GM12878 (cell line): ENCODE measurements at regions not wholly inside any gene's neighbourhood (a gene's known extent, or its start where the extent isn't known, plus 50 kb on each side); places are given as distances from the start of the nearest gene placed in this dataset.

Source experiments
- NR2F1 ChIP-seq: fragments of 450-650 bp; conservative IDR thresholded peaks from 2 replicates; pipeline ENCODE4 v1.6.1; 2017; ENCODE audit warnings: mild to moderate bottlenecking
- RELA ChIP-seq: fragments of 450-650 bp; IDR thresholded peaks from 2 replicates; pipeline ENCODE4 v1.8.0; 2014; ENCODE audit warnings: borderline replicate concordance; ENCODE audit not compliant: partially characterized antibody
- STAT3 ChIP-seq: IDR thresholded peaks from 2 replicates; pipeline ENCODE4 v1.6.1; 2011; ENCODE audit warnings: low read depth, low read length, improper control_type of control experiment
- ZNF622 ChIP-seq: fragments of 450-650 bp; IDR thresholded peaks from 2 replicates; pipeline ENCODE4 v1.6.1; 2017; ENCODE audit warnings: mild to moderate bottlenecking, inconsistent platforms
- TF ChIP-seq, protein P1 (sequence below): fragments of 150-350 bp; IDR thresholded peaks from 2 replicates; pipeline ENCODE4 v1.6.1; 2014; ENCODE audit warnings: mild to moderate bottlenecking, low read depth, low read length
- TF ChIP-seq, protein P2 (sequence below): IDR thresholded peaks from 2 replicates; pipeline ENCODE4 v1.6.1; 2012; ENCODE audit warnings: low read depth, low read length, improper control_type of control experiment
- TF ChIP-seq, protein P3 (sequence below): fragments of 450-650 bp; IDR thresholded peaks from 2 replicates; pipeline ENCODE4 v1.6.1; 2017; ENCODE audit warnings: antibody characterized with exemption, mild to moderate bottlenecking, moderate library complexity

DNA sequence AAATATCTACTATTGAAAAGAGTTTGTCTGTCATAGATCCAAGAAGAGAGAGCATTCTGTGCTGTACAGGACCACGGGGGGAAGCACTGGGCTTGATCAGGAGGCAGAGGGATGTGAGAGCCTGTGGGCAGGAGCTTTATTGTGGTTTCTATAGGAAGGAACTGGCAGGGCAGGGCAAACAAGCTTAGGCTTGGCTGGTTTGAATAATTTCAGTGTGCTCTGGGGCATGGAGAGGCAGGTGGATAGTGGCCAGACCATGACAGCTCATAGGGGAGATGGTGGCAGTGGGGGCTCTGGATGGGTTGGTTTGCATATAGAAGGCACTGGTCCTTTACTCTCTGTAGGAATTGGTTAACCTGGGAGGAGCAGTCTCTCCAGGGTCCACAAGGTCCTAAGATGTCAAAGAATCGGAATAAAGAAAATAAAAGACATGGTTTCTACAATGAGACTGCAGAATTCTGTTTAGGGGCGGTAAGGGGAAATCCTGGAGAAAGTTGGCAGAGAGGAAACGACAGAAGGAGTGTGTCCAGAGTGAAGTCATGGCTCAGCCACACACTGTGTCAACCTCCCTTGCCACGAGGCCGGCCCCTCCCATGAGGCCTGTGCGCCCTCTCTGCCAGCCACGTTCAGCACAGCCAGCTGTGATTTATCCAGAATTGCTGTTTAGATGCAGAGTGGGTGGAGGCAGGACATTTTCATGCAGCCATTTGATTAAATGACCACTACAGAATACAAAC is 81.7 kb upstream of the PGBD5 start (continued):
- TF ChIP-seq, protein P1, sequence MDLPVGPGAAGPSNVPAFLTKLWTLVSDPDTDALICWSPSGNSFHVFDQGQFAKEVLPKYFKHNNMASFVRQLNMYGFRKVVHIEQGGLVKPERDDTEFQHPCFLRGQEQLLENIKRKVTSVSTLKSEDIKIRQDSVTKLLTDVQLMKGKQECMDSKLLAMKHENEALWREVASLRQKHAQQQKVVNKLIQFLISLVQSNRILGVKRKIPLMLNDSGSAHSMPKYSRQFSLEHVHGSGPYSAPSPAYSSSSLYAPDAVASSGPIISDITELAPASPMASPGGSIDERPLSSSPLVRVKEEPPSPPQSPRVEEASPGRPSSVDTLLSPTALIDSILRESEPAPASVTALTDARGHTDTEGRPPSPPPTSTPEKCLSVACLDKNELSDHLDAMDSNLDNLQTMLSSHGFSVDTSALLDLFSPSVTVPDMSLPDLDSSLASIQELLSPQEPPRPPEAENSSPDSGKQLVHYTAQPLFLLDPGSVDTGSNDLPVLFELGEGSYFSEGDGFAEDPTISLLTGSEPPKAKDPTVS: no peak
- TF ChIP-seq, protein P2, sequence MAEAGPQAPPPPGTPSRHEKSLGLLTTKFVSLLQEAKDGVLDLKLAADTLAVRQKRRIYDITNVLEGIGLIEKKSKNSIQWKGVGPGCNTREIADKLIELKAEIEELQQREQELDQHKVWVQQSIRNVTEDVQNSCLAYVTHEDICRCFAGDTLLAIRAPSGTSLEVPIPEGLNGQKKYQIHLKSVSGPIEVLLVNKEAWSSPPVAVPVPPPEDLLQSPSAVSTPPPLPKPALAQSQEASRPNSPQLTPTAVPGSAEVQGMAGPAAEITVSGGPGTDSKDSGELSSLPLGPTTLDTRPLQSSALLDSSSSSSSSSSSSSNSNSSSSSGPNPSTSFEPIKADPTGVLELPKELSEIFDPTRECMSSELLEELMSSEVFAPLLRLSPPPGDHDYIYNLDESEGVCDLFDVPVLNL: no peak
- no peak for TF ChIP-seq NR2F1
- TF ChIP-seq, protein P3, sequence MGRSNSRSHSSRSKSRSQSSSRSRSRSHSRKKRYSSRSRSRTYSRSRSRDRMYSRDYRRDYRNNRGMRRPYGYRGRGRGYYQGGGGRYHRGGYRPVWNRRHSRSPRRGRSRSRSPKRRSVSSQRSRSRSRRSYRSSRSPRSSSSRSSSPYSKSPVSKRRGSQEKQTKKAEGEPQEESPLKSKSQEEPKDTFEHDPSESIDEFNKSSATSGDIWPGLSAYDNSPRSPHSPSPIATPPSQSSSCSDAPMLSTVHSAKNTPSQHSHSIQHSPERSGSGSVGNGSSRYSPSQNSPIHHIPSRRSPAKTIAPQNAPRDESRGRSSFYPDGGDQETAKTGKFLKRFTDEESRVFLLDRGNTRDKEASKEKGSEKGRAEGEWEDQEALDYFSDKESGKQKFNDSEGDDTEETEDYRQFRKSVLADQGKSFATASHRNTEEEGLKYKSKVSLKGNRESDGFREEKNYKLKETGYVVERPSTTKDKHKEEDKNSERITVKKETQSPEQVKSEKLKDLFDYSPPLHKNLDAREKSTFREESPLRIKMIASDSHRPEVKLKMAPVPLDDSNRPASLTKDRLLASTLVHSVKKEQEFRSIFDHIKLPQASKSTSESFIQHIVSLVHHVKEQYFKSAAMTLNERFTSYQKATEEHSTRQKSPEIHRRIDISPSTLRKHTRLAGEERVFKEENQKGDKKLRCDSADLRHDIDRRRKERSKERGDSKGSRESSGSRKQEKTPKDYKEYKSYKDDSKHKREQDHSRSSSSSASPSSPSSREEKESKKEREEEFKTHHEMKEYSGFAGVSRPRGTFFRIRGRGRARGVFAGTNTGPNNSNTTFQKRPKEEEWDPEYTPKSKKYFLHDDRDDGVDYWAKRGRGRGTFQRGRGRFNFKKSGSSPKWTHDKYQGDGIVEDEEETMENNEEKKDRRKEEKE: no peak
- no peak for TF ChIP-seq STAT3
- TF ChIP-seq RELA: no peak
- TF ChIP-seq ZNF622: no peak
